ENCODE measurements at regions not wholly inside any gene's neighbourhood (a gene's known extent, or its start where the extent isn't known, plus 50 kb on each side); places are given as distances from the start of the nearest gene placed in this dataset.

DNA sequence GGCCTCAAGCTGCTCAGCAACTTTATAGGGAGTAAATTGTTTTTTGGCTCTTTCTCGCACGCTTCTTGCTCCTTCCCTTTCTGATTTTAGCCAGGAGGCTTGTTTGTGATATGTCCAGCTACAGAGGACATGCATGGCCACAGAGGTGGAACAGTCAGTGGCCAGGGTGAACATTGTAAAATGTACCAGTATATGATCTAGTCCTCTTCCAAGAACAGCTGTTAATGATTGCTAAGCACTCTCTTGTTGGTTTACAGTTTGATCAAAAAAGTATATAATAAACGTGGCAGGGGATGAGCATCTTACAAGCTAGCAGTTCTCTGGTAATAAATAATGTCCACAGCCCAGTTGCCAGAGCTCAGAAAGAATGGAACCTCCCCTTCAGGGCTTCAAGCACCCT, 461.7 kb upstream of the DYNLRB2 start:
- H3K23ac ChIP-seq (ENCODE audit: insufficient read length, low read depth, low read length), result no peak overlapping the region
- H3K27ac ChIP-seq (ENCODE audit: insufficient read length, low read depth, low read length), result no peak overlapping the region
- H4K20me1 ChIP-seq (ENCODE audit: control insufficient read depth, insufficient read depth, insufficient read length), result no peaks in the 10 kb centered on the region
- H3K18ac ChIP-seq (ENCODE audit: insufficient read length, low read depth, low read length), result no peak overlapping the region
- H2BK20ac ChIP-seq (ENCODE audit: low read depth, low read length, poor library complexity, severe bottlenecking), result no peak overlapping the region
- no peak overlapping the region for H2AFZ ChIP-seq (ENCODE audit: low read length)
- H3T11ph ChIP-seq (ENCODE audit: low read length), result no peak overlapping the region
- H4K91ac ChIP-seq (ENCODE audit: insufficient read length, low read depth, low read length), result no peak overlapping the region
- H3K27me3 Mint-ChIP-seq (ENCODE audit: low read depth), result no peaks in the 10 kb centered on the region; the same call in none of the 2 replicates
- H3K9me3 Mint-ChIP-seq, result no peaks in the 10 kb centered on the region
- H2AK5ac ChIP-seq (ENCODE audit: insufficient read length, low read length), result no peak overlapping the region
- no peaks in the 10 kb centered on the region for H3K36me3 Mint-ChIP-seq (ENCODE audit: insufficient read depth in 1 of 3, low read depth in 3 of 3)
- no peak for DNase-seq
- H2BK5ac ChIP-seq (ENCODE audit: insufficient read length, low read length), result no peak overlapping the region
- H3K4ac ChIP-seq (ENCODE audit: low read depth, low read length), result no peak overlapping the region
- H3K4me2 ChIP-seq (ENCODE audit: insufficient read depth, insufficient read length, low read length), result no peak overlapping the region
- WGBS (ENCODE audit: extremely low coverage, insufficient read length, low lambda C conversion rate), result no CpG with 5 or more reads among the region's 3 CpGs
- TF ChIP-seq, protein P1, sequence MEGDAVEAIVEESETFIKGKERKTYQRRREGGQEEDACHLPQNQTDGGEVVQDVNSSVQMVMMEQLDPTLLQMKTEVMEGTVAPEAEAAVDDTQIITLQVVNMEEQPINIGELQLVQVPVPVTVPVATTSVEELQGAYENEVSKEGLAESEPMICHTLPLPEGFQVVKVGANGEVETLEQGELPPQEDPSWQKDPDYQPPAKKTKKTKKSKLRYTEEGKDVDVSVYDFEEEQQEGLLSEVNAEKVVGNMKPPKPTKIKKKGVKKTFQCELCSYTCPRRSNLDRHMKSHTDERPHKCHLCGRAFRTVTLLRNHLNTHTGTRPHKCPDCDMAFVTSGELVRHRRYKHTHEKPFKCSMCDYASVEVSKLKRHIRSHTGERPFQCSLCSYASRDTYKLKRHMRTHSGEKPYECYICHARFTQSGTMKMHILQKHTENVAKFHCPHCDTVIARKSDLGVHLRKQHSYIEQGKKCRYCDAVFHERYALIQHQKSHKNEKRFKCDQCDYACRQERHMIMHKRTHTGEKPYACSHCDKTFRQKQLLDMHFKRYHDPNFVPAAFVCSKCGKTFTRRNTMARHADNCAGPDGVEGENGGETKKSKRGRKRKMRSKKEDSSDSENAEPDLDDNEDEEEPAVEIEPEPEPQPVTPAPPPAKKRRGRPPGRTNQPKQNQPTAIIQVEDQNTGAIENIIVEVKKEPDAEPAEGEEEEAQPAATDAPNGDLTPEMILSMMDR (conservative IDR thresholded peaks at IDR 0.05), result no peak
- no peak overlapping the region for H3K14ac ChIP-seq (ENCODE audit: insufficient read depth, low read length)
- no peak overlapping the region for H3K56ac ChIP-seq (ENCODE audit: insufficient read length, low read depth, low read length)
- H3K4me1 ChIP-seq (ENCODE audit: insufficient read depth, low read length), result no peaks in the 10 kb centered on the region
- H2BK12ac ChIP-seq (ENCODE audit: insufficient read length, low read depth, low read length), result no peak overlapping the region
- H3K79me1 ChIP-seq (ENCODE audit: insufficient read depth, low read depth, low read length, poor library complexity, severe bottlenecking), result no peaks in the 10 kb centered on the region
- H3K27me3 ChIP-seq (ENCODE audit: insufficient read depth, low read length), result no peaks in the 10 kb centered on the region
- no peak overlapping the region for H4K8ac ChIP-seq (replicated peaks; ENCODE audit: insufficient read length, low read depth, low read length)
- H3K9me3 ChIP-seq (ENCODE audit: control insufficient read depth, low read depth, low read length), result no peaks in the 10 kb centered on the region
- no peak overlapping the region for H2BK120ac ChIP-seq (ENCODE audit: low read depth, low read length, poor library complexity, severe bottlenecking)
- H3K4me3 Mint-ChIP-seq, result no peak overlapping the region
- no peaks in the 10 kb centered on the region for H3K79me2 ChIP-seq (ENCODE audit: insufficient read depth, low read length)
- no peaks in the 10 kb centered on the region for H3K4me1 Mint-ChIP-seq
- H4K5ac ChIP-seq (ENCODE audit: insufficient read length, low read depth, low read length), result no peak overlapping the region
- no peaks in the 10 kb centered on the region for H3K23me2 ChIP-seq (ENCODE audit: insufficient read length, low read depth, low read length, poor library complexity, severe bottlenecking)
- H2BK15ac ChIP-seq (ENCODE audit: low read depth, low read length), result no peak overlapping the region
- H3K27ac Mint-ChIP-seq, result no peak overlapping the region
- no peak overlapping the region for H3K9ac ChIP-seq (ENCODE audit: extremely low read depth, insufficient read length, low read length)

All from H9 (cell line).